Body of pancreas (tissue), 4 donors: ENCODE measurements at regions not wholly inside any gene's neighbourhood (a gene's known extent, or its start where the extent isn't known, plus 50 kb on each side); places are given as distances from the start of the nearest gene placed in this dataset.

Experiments used
- CTCF ChIP-seq, 7 experiments: fragments of 450-650 bp in 4 of 7; fragments of 200-600 bp in 3 of 7; sonication (generic) in 3 of 7; IDR thresholded peaks; one replicate each; pipeline ENCODE4 v1.5.1; 2016 to 2019; ENCODE audit warnings: antibody characterized with exemption in 7 of 7
- POLR2A ChIP-seq, 3 donors: fragments of 450-650 bp; IDR thresholded peaks; one replicate each; pipeline ENCODE4 v1.6.1; 2016; ENCODE audit warnings: antibody characterized with exemption in 3 of 3, mild to moderate bottlenecking in 2 of 3

DNA sequence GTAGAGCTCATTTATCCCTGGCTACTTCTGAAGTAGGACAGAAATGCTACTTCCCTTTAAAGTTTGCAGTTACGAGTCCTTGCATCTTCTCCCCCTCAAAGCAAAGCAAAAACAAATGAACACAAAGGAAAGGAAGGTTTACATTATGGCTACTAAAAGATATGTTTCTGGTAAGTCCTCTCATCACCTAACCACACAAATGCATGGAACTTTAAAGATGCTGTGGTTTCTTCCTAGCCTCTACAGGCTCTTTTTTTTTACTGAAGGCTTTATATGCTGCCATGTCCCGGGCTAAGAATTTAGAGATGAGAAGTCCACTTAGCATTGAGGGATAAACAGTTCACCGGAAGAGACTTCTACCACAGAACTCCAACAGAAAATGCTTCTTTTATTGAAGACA, 291.2 kb downstream of the SS18 start:
- TF ChIP-seq CTCF (IDR thresholded peaks at IDR 0.05) (no peak), POLR2A (IDR thresholded peaks at IDR 0.05) (no peak)
